ENCODE measurements at regions not wholly inside any gene's neighbourhood (a gene's known extent, or its start where the extent isn't known, plus 50 kb on each side); places are given as distances from the start of the nearest gene placed in this dataset.
"Not testable (repeated sequence)": the region's sequence is repeated elsewhere in the genome, so short reads cannot be mapped to it uniquely, and the experiment has no call there.

- no peak for TF ChIP-seq RBBP5 (IDR thresholded peaks at IDR 0.05; ENCODE audit: borderline replicate concordance, low read depth, low read length)
- TF ChIP-seq PHF8 (conservative IDR thresholded peaks at IDR 0.05; ENCODE audit: low read depth, low read length): no peak
- TF ChIP-seq JUND (IDR thresholded peaks at IDR 0.05; ENCODE audit: low read length): no peak
- TF ChIP-seq CBX5 (IDR thresholded peaks at IDR 0.05; ENCODE audit: low read depth, low read length): no peak
- no peak for TF ChIP-seq BRCA1 (IDR thresholded peaks at IDR 0.05; ENCODE audit: low read depth, low read length)
- TF ChIP-seq CREB1 (IDR thresholded peaks at IDR 0.05): no peak
Observed at GRCh38 chr9:96100385-96101300, 201.3 kb downstream of the HSD17B3 start (continued).

GRCh38 chr9:96090630-96091029 lies 211.3 kb downstream of the HSD17B3 start:
- H3K4me1 ChIP-seq (replicated peaks in 1 of 4; ENCODE audit: control insufficient read depth in 3 of 4, insufficient read depth in 4 of 4, low read length in 3 of 4): peaks cover 4 to 13% (median 10%) of the 10 kb centered on the region in 4 experiments
- POLR2A ChIA-PET (ENCODE audit: partially characterized antibody); H3K27ac ChIP-seq (ENCODE audit: low read depth, low read length); H4K91ac ChIP-seq (replicated peaks; ENCODE audit: insufficient read length, low read length); H2BK15ac ChIP-seq (ENCODE audit: low read length); H3K4me3 ChIP-seq (ENCODE audit: extremely low read depth in 1 of 4, insufficient read depth in 2 of 4, low read depth in 3 of 4, low read length in 4 of 4); H3K18ac ChIP-seq (ENCODE audit: extremely low read depth, low read length); H3K4ac ChIP-seq (replicated peaks; ENCODE audit: insufficient read length, low read depth, low read length); H2AFZ ChIP-seq (ENCODE audit: low read length); H3K23me2 ChIP-seq (ENCODE audit: low read depth, low read length); H3K9ac ChIP-seq (replicated peaks in 1 of 4; ENCODE audit: extremely low read depth in 1 of 4, low read depth in 3 of 4, low read length in 3 of 4); H2BK120ac ChIP-seq (replicated peaks; ENCODE audit: low read depth, low read length); H3K14ac ChIP-seq (ENCODE audit: insufficient read length); H3K56ac ChIP-seq (replicated peaks; ENCODE audit: insufficient read length, low read depth, low read length); H2BK20ac ChIP-seq (ENCODE audit: low read length); DNase-seq (ENCODE audit: low read depth in 1 of 2, low spot score in 2 of 2); H4K5ac ChIP-seq (ENCODE audit: insufficient read length, low read depth, low read length); H2AK5ac ChIP-seq (ENCODE audit: low read depth, low read length); H2BK5ac ChIP-seq (ENCODE audit: low read depth, low read length); H4K8ac ChIP-seq (ENCODE audit: extremely low read depth, insufficient read depth, low read length); H3K79me1 ChIP-seq (ENCODE audit: low read depth, low read length); H3K9me3 ChIP-seq (ENCODE audit: insufficient read depth in 2 of 2, low read depth in 1 of 2, low read length in 1 of 2); H3K23ac ChIP-seq (ENCODE audit: insufficient read length); H3K4me2 ChIP-seq (ENCODE audit: insufficient read depth in 1 of 2, low read depth in 2 of 2, low read length in 2 of 2); H3K79me2 ChIP-seq (ENCODE audit: control insufficient read depth in 1 of 2, insufficient read depth in 2 of 2, low read length in 2 of 2); H3K27me3 ChIP-seq (replicated peaks in 1 of 4; ENCODE audit: control insufficient read depth in 3 of 4, extremely low read depth in 1 of 4, insufficient read depth in 3 of 4, low read length in 3 of 4); FAIRE-seq; H2BK12ac ChIP-seq (ENCODE audit: low read depth, low read length); H3K36me3 ChIP-seq (ENCODE audit: control insufficient read depth in 2 of 4, insufficient read depth in 4 of 4, low read length in 3 of 4); H4K20me1 ChIP-seq (replicated peaks in 1 of 2; ENCODE audit: control insufficient read depth in 1 of 2, insufficient read depth in 2 of 2, low read length in 2 of 2): not testable (repeated sequence)
- WGBS, 2 experiments (ENCODE audit: extremely low coverage in 1 of 2, insufficient coverage in 1 of 2, insufficient read length in 1 of 2, insufficient replicate concordance in 2 of 2, low coverage in 1 of 2, low lambda C conversion rate in 2 of 2, missing lambda C conversion rate in 1 of 2): 83% methylated on average over 2 of the region's 2 CpGs; no CpG with 5 or more reads in 1 of the 2 experiments
- CTCF ChIA-PET (ENCODE audit: partially characterized antibody): interaction anchor here (1.0 to 1.7 kb wide), 3 partner anchors 10 to 19 kb away, joined by 3 to 6 read pairs (median 4); no protein-coding TSS in a partner anchor
